Esophagus muscularis mucosa (tissue), 4 donors: ENCODE measurements at regions not wholly inside any gene's neighbourhood (a gene's known extent, or its start where the extent isn't known, plus 50 kb on each side); places are given as distances from the start of the nearest gene placed in this dataset.

Experiments
- DNase-seq: peaks from one replicate; pipeline ENCODE4 v3.0.0-alpha.2; 2017; ENCODE audit errors: extremely low spot score
- H3K27ac ChIP-seq, 4 donors: fragments of 200-600 bp; sonication (generic); replicated peaks in 1 of 4; 1 replicate in 3 of 4; 2 replicates in 1 of 4; pipeline ENCODE4 v1.5.1; 2016 to 2019; ENCODE audit warnings: mild to moderate bottlenecking in 1 of 4
- H3K27me3 ChIP-seq, 4 donors: fragments of 200-600 bp; sonication (generic); one replicate each; pipeline versions ENCODE4 v1.5.1 to v1.6.0; 2016 to 2019
- H3K36me3 ChIP-seq, 4 donors: fragments of 200-600 bp; sonication (generic); one replicate each; pipeline ENCODE4 v1.5.1; 2016 to 2019
- H3K4me1 ChIP-seq, 4 donors: fragments of 200-600 bp; sonication (generic); one replicate each; pipeline ENCODE4 v1.5.1; 2016 to 2019
- H3K4me3 ChIP-seq, 4 donors: fragments of 200-600 bp; sonication (generic); 1 replicate in 2 of 4; 2 replicates in 2 of 4; pipeline ENCODE4 v1.5.1; 2016 to 2019; ENCODE audit warnings: mild to moderate bottlenecking in 4 of 4, moderate library complexity in 1 of 4
- H3K9me3 ChIP-seq, 4 donors: fragments of 200-600 bp; sonication (generic); 1 replicate in 3 of 4; 2 replicates in 1 of 4; pipeline ENCODE4 v1.5.1; 2016 to 2019
- CTCF ChIP-seq, 3 experiments: fragments of 200-600 bp in 2 of 3; fragments of 450-650 bp in 1 of 3; sonication (generic) in 2 of 3; IDR thresholded peaks; one replicate each; pipeline ENCODE4 v1.5.1; 2017 to 2019; ENCODE audit warnings: antibody characterized with exemption in 3 of 3, mild to moderate bottlenecking in 2 of 3, moderate library complexity in 1 of 3
- EP300 ChIP-seq: sonication (generic); formaldehyde crosslinking; IDR thresholded peaks from one replicate; pipeline ENCODE4 v1.6.1; 2017; ENCODE audit warnings: antibody characterized with exemption
- POLR2A ChIP-seq: fragments of 450-650 bp; IDR thresholded peaks from one replicate; pipeline ENCODE4 v1.6.1; 2017; ENCODE audit warnings: antibody characterized with exemption, moderate library complexity, mild to moderate bottlenecking, low read depth
- POLR2AphosphoS5 ChIP-seq, 2 donors: sonication (generic); formaldehyde crosslinking; IDR thresholded peaks; one replicate each; pipeline ENCODE4 v1.6.1; 2017; ENCODE audit warnings: antibody characterized with exemption in 2 of 2
- WGBS: methylation state at CpG from one replicate; pipeline ENCODE4 v1.1.5; 2018; 5-methylcytosine and 5-hydroxymethylcytosine counted together
- intact Hi-C: fragments of 100-400 bp; cut with DNase I; formaldehyde crosslinking; loops from one replicate; pipeline ENCODE4 v1.15.1; 2023

GRCh38 chr2:41420219-41420618 lies 627.6 kb upstream of the PKDCC start:
- Histone ChIP-seq H3K27ac (no peak overlapping the region), H3K4me3 (no peak overlapping the region), H3K9me3 (no peaks in the 10 kb centered on the region), H3K27me3 (no peaks in the 10 kb centered on the region), H3K36me3 (no peaks in the 10 kb centered on the region), H3K4me1 (peaks cover 0 to 12% (median 9%) of the 10 kb centered on the region in 4 donors)
- DNase-seq, result no peak
- intact Hi-C loops, result no loop called here
- TF ChIP-seq POLR2A, result no peak
- no peak for TF ChIP-seq POLR2AphosphoS5 (IDR thresholded peaks at IDR 0.05)
- TF ChIP-seq EP300, result no peak
- no peak for TF ChIP-seq CTCF (IDR thresholded peaks at IDR 0.05)
- WGBS, result 41% methylated on average over 3 of the region's 3 CpGs

- Histone ChIP-seq H3K9me3 (no peaks in the 10 kb centered on the region), H3K4me3 (no peak overlapping the region), H3K4me1 (peaks cover 0 to 12% (median 9%) of the 10 kb centered on the region in 4 donors), H3K27ac (no peak overlapping the region), H3K27me3 (no peaks in the 10 kb centered on the region), H3K36me3 (no peaks in the 10 kb centered on the region)
- intact Hi-C loops, result no loop called here
- DNase-seq, result no peak
- no peak for TF ChIP-seq EP300
- TF ChIP-seq CTCF (IDR thresholded peaks at IDR 0.05), result no peak
- no peak for TF ChIP-seq POLR2AphosphoS5 (IDR thresholded peaks at IDR 0.05)
- TF ChIP-seq POLR2A, result no peak
- WGBS, result 47% methylated on average over 1 of the region's 1 CpG
Observed at GRCh38 chr2:41420872-41421271, 626.9 kb upstream of the PKDCC start.

- intact Hi-C loops, result no loop called here
- no peak for TF ChIP-seq CTCF (IDR thresholded peaks at IDR 0.05)
- no peak for TF ChIP-seq POLR2A
- TF ChIP-seq POLR2AphosphoS5 (IDR thresholded peaks at IDR 0.05), result no peak
- TF ChIP-seq EP300, result no peak
- Histone ChIP-seq H3K36me3 (no peaks in the 10 kb centered on the region), H3K9me3 (no peaks in the 10 kb centered on the region), H3K4me3 (no peak overlapping the region), H3K27ac (no peak overlapping the region), H3K27me3 (no peaks in the 10 kb centered on the region), H3K4me1 (no peaks in the 10 kb centered on the region)
- WGBS, result 25% methylated on average over 2 of the region's 2 CpGs
- no peak for DNase-seq
Observed at GRCh38 chr2:41431756-41432155, 616.1 kb upstream of the PKDCC start.

GRCh38 chr2:41432459-41432858 lies 615.4 kb upstream of the PKDCC start:
- H3K27me3 ChIP-seq, result no peaks in the 10 kb centered on the region
- no peak overlapping the region for H3K27ac ChIP-seq
- 96% methylated on average over 1 of the region's 1 CpG for WGBS
- TF ChIP-seq POLR2AphosphoS5 (IDR thresholded peaks at IDR 0.05), result no peak
- TF ChIP-seq EP300, result no peak
- no peak for TF ChIP-seq POLR2A
- TF ChIP-seq CTCF (IDR thresholded peaks at IDR 0.05), result no peak
- intact Hi-C loops, result no loop called here
- H3K36me3 ChIP-seq, result no peaks in the 10 kb centered on the region
- peaks cover 0 to 7% (median 2%) of the 10 kb centered on the region in 4 donors for H3K9me3 ChIP-seq
- no peak overlapping the region for H3K4me3 ChIP-seq
- H3K4me1 ChIP-seq, result no peaks in the 10 kb centered on the region
- DNase-seq, result no peak

GRCh38 chr2:41434991-41435390 lies 612.8 kb upstream of the PKDCC start:
- peaks cover 0 to 7% (median 2%) of the 10 kb centered on the region in 4 donors for H3K9me3 ChIP-seq
- H3K4me3 ChIP-seq, result no peak overlapping the region
- H3K27ac ChIP-seq, result no peak overlapping the region
- DNase-seq, result no peak
- H3K4me1 ChIP-seq, result no peaks in the 10 kb centered on the region
- 81% methylated on average over 3 of the region's 3 CpGs for WGBS
- TF ChIP-seq POLR2AphosphoS5 (IDR thresholded peaks at IDR 0.05), result no peak
- TF ChIP-seq POLR2A, result no peak
- no peak for TF ChIP-seq CTCF (IDR thresholded peaks at IDR 0.05)
- no peak for TF ChIP-seq EP300
- H3K36me3 ChIP-seq, result no peaks in the 10 kb centered on the region
- intact Hi-C loops, result no loop called here
- H3K27me3 ChIP-seq, result no peaks in the 10 kb centered on the region
